ENCODE measurements at regions not wholly inside any gene's neighbourhood (a gene's known extent, or its start where the extent isn't known, plus 50 kb on each side); places are given as distances from the start of the nearest gene placed in this dataset.
A peak's percentile ranks its signal among the peaks of the same experiment; 100 is the strongest.
"Not testable (repeated sequence)": the region's sequence is repeated elsewhere in the genome, so short reads cannot be mapped to it uniquely, and the experiment has no call there.

- Histone ChIP-seq H3K27ac (ENCODE audit: low read depth, low read length) (no peak overlapping the region), H3K4me3 (ENCODE audit: low read depth, low read length) (no peak overlapping the region), H3K4me1 (ENCODE audit: control insufficient read depth, insufficient read depth, low read length, unreplicated experiment) (no peaks in the 10 kb centered on the region), H3K36me3 (ENCODE audit: insufficient read depth, low read length) (no peaks in the 10 kb centered on the region), H3K27me3 (ENCODE audit: insufficient read depth, low read length) (no peaks in the 10 kb centered on the region), H3K79me2 (ENCODE audit: control insufficient read depth, insufficient read depth, low read length, unreplicated experiment) (no peaks in the 10 kb centered on the region), H2AFZ (ENCODE audit: low read length, unreplicated experiment) (no peak overlapping the region)
Observed at GRCh38 chr13:73532987-73533510, 474.2 kb downstream of the KLF5 start.

- no peak overlapping the region for H3K4me3 ChIP-seq (ENCODE audit: low read depth, low read length)
- H3K27ac ChIP-seq (ENCODE audit: low read depth, low read length), result no peak overlapping the region
- no peaks in the 10 kb centered on the region for H3K79me2 ChIP-seq (ENCODE audit: control insufficient read depth, insufficient read depth, low read length, unreplicated experiment)
- H3K4me1 ChIP-seq (ENCODE audit: control insufficient read depth, insufficient read depth, low read length, unreplicated experiment), result no peaks in the 10 kb centered on the region
- H3K36me3 ChIP-seq (ENCODE audit: insufficient read depth, low read length), result no peaks in the 10 kb centered on the region
- H2AFZ ChIP-seq (ENCODE audit: low read length, unreplicated experiment), result no peak overlapping the region
- H3K27me3 ChIP-seq (ENCODE audit: insufficient read depth, low read length), result no peaks in the 10 kb centered on the region
Observed at GRCh38 chr13:73532582-73532981, 473.8 kb downstream of the KLF5 start.

GRCh38 chr13:73531014-73531413 is 472.2 kb downstream of the KLF5 start:
- H2AFZ ChIP-seq (ENCODE audit: low read length, unreplicated experiment), result no peak overlapping the region
- no peaks in the 10 kb centered on the region for H3K79me2 ChIP-seq (ENCODE audit: control insufficient read depth, insufficient read depth, low read length, unreplicated experiment)
- H3K27me3 ChIP-seq (ENCODE audit: insufficient read depth, low read length), result no peaks in the 10 kb centered on the region
- no peak overlapping the region for H3K27ac ChIP-seq (ENCODE audit: low read depth, low read length)
- no peaks in the 10 kb centered on the region for H3K36me3 ChIP-seq (ENCODE audit: insufficient read depth, low read length)
- no peak overlapping the region for H3K4me3 ChIP-seq (ENCODE audit: low read depth, low read length)
- no peaks in the 10 kb centered on the region for H3K4me1 ChIP-seq (ENCODE audit: control insufficient read depth, insufficient read depth, low read length, unreplicated experiment)

- Histone ChIP-seq H3K4me1 (ENCODE audit: control insufficient read depth, insufficient read depth, low read length, unreplicated experiment) (no peaks in the 10 kb centered on the region), H3K4me3 (ENCODE audit: low read depth, low read length) (no peak overlapping the region), H3K36me3 (ENCODE audit: insufficient read depth, low read length) (no peaks in the 10 kb centered on the region), H3K27me3 (ENCODE audit: insufficient read depth, low read length) (no peaks in the 10 kb centered on the region), H3K27ac (ENCODE audit: low read depth, low read length) (no peak overlapping the region), H2AFZ (ENCODE audit: low read length, unreplicated experiment) (no peak overlapping the region), H3K79me2 (ENCODE audit: control insufficient read depth, insufficient read depth, low read length, unreplicated experiment) (no peaks in the 10 kb centered on the region)
Observed at GRCh38 chr13:73522937-73523336, 464.1 kb downstream of the KLF5 start.

GRCh38 chr13:73521985-73522524 is 463.2 kb downstream of the KLF5 start:
- H3K4me1 ChIP-seq (ENCODE audit: control insufficient read depth, insufficient read depth, low read length, unreplicated experiment), result no peaks in the 10 kb centered on the region
- H3K27ac ChIP-seq (ENCODE audit: low read depth, low read length), result no peak overlapping the region
- peak overlapping the region; percentile 78 for H2AFZ ChIP-seq (ENCODE audit: low read length, unreplicated experiment)
- H3K79me2 ChIP-seq (ENCODE audit: control insufficient read depth, insufficient read depth, low read length, unreplicated experiment), result no peaks in the 10 kb centered on the region
- H3K36me3 ChIP-seq (ENCODE audit: insufficient read depth, low read length), result no peaks in the 10 kb centered on the region
- H3K27me3 ChIP-seq (ENCODE audit: insufficient read depth, low read length), result no peaks in the 10 kb centered on the region
- no peak overlapping the region for H3K4me3 ChIP-seq (ENCODE audit: low read depth, low read length)

- no peak overlapping the region for H3K4me3 ChIP-seq (ENCODE audit: low read depth, low read length)
- H2AFZ ChIP-seq (ENCODE audit: low read length, unreplicated experiment), result peak overlapping the region; percentile 28
- H3K4me1 ChIP-seq (ENCODE audit: control insufficient read depth, insufficient read depth, low read length, unreplicated experiment), result no peaks in the 10 kb centered on the region
- H3K27ac ChIP-seq (ENCODE audit: low read depth, low read length), result no peak overlapping the region
- H3K27me3 ChIP-seq (ENCODE audit: insufficient read depth, low read length), result no peaks in the 10 kb centered on the region
- H3K79me2 ChIP-seq (ENCODE audit: control insufficient read depth, insufficient read depth, low read length, unreplicated experiment), result no peaks in the 10 kb centered on the region
- H3K36me3 ChIP-seq (ENCODE audit: insufficient read depth, low read length), result no peaks in the 10 kb centered on the region
Observed at GRCh38 chr13:73521290-73521624, 462.5 kb downstream of the KLF5 start.

- H3K4me3 ChIP-seq (ENCODE audit: low read depth, low read length), result no peak overlapping the region
- no peak overlapping the region for H3K27ac ChIP-seq (ENCODE audit: low read depth, low read length)
- H3K79me2 ChIP-seq (ENCODE audit: control insufficient read depth, insufficient read depth, low read length, unreplicated experiment), result no peaks in the 10 kb centered on the region
- no peaks in the 10 kb centered on the region for H3K36me3 ChIP-seq (ENCODE audit: insufficient read depth, low read length)
- H3K27me3 ChIP-seq (ENCODE audit: insufficient read depth, low read length), result no peaks in the 10 kb centered on the region
- H2AFZ ChIP-seq (ENCODE audit: low read length, unreplicated experiment), result peak overlapping the region; percentile 28
- no peaks in the 10 kb centered on the region for H3K4me1 ChIP-seq (ENCODE audit: control insufficient read depth, insufficient read depth, low read length, unreplicated experiment)
Observed at GRCh38 chr13:73520566-73521289, 461.9 kb downstream of the KLF5 start.

- not testable (repeated sequence) for H3K4me1 ChIP-seq (ENCODE audit: control insufficient read depth, insufficient read depth, low read length, unreplicated experiment); H3K4me3 ChIP-seq (ENCODE audit: low read depth, low read length); H2AFZ ChIP-seq (ENCODE audit: low read length, unreplicated experiment); H3K27ac ChIP-seq (ENCODE audit: low read depth, low read length); H3K79me2 ChIP-seq (ENCODE audit: control insufficient read depth, insufficient read depth, low read length, unreplicated experiment); H3K36me3 ChIP-seq (ENCODE audit: insufficient read depth, low read length); H3K27me3 ChIP-seq (ENCODE audit: insufficient read depth, low read length)
Observed at GRCh38 chr13:73520135-73520534, 461.3 kb downstream of the KLF5 start.

GRCh38 chr13:73519396-73520116 is 460.8 kb downstream of the KLF5 start:
- Histone ChIP-seq H2AFZ (ENCODE audit: low read length, unreplicated experiment) (no peak overlapping the region), H3K36me3 (ENCODE audit: insufficient read depth, low read length) (no peaks in the 10 kb centered on the region), H3K4me1 (ENCODE audit: control insufficient read depth, insufficient read depth, low read length, unreplicated experiment) (no peaks in the 10 kb centered on the region), H3K27ac (ENCODE audit: low read depth, low read length) (no peak overlapping the region), H3K79me2 (ENCODE audit: control insufficient read depth, insufficient read depth, low read length, unreplicated experiment) (no peaks in the 10 kb centered on the region), H3K27me3 (ENCODE audit: insufficient read depth, low read length) (no peaks in the 10 kb centered on the region), H3K4me3 (ENCODE audit: low read depth, low read length) (no peak overlapping the region)

GRCh38 chr13:73517766-73518165 is 459.0 kb downstream of the KLF5 start:
- H3K27ac ChIP-seq (ENCODE audit: low read depth, low read length), result no peak overlapping the region
- H3K4me1 ChIP-seq (ENCODE audit: control insufficient read depth, insufficient read depth, low read length, unreplicated experiment), result no peaks in the 10 kb centered on the region

GRCh38 chr13:73516731-73517130 is 457.9 kb downstream of the KLF5 start:
- Histone ChIP-seq H3K36me3 (ENCODE audit: insufficient read depth, low read length) (no peaks in the 10 kb centered on the region), H3K27ac (ENCODE audit: low read depth, low read length) (no peak overlapping the region), H2AFZ (ENCODE audit: low read length, unreplicated experiment) (no peak overlapping the region), H3K4me3 (ENCODE audit: low read depth, low read length) (no peak overlapping the region), H3K4me1 (ENCODE audit: control insufficient read depth, insufficient read depth, low read length, unreplicated experiment) (no peaks in the 10 kb centered on the region), H3K79me2 (ENCODE audit: control insufficient read depth, insufficient read depth, low read length, unreplicated experiment) (no peaks in the 10 kb centered on the region), H3K27me3 (ENCODE audit: insufficient read depth, low read length) (no peaks in the 10 kb centered on the region)

More at GRCh38 chr13:73517766-73518165, 459.0 kb downstream of the KLF5 start:
- Histone ChIP-seq H3K4me3 (ENCODE audit: low read depth, low read length) (no peak overlapping the region), H2AFZ (ENCODE audit: low read length, unreplicated experiment) (no peak overlapping the region), H3K79me2 (ENCODE audit: control insufficient read depth, insufficient read depth, low read length, unreplicated experiment) (no peaks in the 10 kb centered on the region), H3K27me3 (ENCODE audit: insufficient read depth, low read length) (no peaks in the 10 kb centered on the region), H3K36me3 (ENCODE audit: insufficient read depth, low read length) (no peaks in the 10 kb centered on the region)
